HG03460 (cell line): ENCODE measurements at regions not wholly inside any gene's neighbourhood (a gene's known extent, or its start where the extent isn't known, plus 50 kb on each side); places are given as distances from the start of the nearest gene placed in this dataset.
"Not testable (repeated sequence)": the region's sequence is repeated elsewhere in the genome, so short reads cannot be mapped to it uniquely, and the experiment has no call there.

Source experiments
- ATAC-seq: cut with Tn5 transposase; IDR thresholded peaks from one replicate; pipeline ENCODE4 v1.9.1; 2021; ENCODE audit not compliant: unreplicated experiment

DNA sequence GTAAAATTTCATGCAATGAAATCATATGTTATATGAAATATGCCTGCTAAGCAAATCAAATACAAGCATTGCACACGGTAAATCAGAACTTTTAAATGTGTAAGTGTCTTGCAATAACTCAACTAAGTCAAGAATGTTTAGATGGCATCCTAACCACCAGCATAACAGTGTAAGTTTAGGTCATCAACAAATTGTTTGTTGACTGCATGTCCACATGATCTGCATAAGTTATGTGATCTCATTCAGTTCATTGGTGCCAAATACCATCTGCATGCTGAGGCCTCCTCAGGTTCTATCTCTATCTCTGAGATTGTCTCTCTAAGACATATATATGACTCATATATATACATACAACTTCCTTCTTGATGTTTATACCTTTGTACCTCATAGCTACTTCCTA, 159.6 kb upstream of the STK32A start:
- ATAC-seq: no peak

GRCh38 chr5:147080391-147080790, 154.4 kb upstream of the STK32A start:
- ATAC-seq: no peak

GRCh38 chr5:147081311-147081764, 153.5 kb upstream of the STK32A start:
- ATAC-seq: no peak

DNA sequence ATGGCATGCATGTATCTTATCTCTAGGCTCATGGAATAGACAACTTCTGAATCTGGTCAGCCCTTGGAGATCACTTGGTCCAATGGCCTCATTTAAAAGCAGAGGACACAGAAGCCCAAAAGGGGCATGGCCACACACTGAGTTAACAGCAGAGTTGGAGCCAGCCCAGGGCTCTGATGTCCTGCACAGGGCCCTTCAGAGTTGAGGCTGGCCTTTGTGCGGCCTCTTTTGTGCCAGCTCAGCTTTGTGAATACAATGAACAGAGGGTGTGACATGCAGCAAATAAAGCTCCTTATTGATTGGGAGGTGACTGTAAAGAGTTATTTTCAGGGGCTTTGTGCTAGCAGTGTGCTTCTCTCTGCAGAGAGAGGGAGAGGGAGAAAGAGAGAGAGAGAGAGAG, 150.1 kb upstream of the STK32A start:
- no peak for ATAC-seq

- ATAC-seq: no peak
These were observed 149.4 kb upstream of the STK32A start for GRCh38 chr5:147085409-147085808.

- ATAC-seq: no peak
These were observed 142.8 kb upstream of the STK32A start for GRCh38 chr5:147092044-147092443.

DNA sequence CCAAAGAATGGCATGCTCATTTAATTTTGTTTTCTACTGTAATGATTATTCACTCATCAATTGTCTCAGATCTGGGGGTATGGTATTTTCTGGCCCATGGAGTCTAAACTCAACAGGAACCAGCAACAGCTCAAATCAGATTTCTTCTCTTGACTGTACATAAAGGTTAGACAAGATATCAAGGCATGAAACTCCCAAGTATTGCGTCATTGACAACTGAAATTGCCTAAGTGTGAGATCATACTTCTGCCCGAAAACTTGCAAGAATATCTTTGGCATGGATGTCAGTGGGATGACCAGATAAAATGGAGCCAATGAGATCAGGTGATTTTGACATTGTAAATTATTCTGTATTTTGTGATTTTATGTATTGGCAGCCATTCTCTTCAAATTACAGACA, 141.7 kb upstream of the STK32A start:
- ATAC-seq: no peak

DNA sequence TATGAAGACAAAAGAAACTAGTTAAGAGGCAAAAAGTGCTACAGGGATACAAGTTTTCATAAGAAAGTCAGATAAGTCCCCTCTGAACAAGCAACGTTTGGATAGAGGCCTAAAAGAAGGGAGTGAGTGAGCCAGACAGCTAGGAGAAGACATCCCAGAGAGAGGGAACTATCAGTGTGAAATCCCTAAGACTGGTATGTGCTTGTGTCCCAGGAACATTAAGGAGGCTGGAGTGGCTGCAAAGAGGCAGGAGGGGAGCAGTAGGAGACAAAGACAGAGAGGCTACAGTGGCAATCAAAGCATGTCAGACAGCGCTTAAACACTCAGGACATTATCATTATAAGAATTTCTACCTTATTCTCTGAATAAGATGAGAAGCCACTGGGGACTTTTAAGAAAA, 139.1 kb upstream of the STK32A start:
- ATAC-seq: no peak

DNA sequence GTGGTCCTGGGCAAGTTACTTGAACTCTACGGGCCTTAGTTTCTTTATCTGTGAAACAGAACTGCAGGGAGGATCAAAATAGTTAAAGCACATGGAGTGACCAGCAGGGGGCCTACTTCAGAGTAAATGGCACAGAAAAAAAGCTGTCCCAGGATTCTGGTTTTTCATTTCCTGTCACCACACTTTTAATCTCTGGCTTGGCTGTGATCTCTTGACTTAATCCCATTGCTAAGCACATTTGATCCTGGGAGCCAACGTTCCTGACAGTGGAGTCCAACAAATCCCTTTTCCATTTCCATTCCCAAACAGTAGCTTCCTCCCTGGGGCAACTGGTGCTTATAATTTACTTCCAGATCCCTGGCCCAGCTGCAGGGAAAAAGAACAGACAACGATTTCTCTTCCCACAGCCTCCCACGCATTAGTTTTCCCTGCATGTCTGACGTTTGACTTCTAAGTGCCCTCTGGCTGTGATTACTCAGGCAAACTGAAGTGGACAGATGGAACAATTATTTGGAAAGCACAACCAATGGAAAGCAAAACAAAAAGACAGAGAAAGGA, 136.5 kb upstream of the STK32A start:
- no peak for ATAC-seq

DNA sequence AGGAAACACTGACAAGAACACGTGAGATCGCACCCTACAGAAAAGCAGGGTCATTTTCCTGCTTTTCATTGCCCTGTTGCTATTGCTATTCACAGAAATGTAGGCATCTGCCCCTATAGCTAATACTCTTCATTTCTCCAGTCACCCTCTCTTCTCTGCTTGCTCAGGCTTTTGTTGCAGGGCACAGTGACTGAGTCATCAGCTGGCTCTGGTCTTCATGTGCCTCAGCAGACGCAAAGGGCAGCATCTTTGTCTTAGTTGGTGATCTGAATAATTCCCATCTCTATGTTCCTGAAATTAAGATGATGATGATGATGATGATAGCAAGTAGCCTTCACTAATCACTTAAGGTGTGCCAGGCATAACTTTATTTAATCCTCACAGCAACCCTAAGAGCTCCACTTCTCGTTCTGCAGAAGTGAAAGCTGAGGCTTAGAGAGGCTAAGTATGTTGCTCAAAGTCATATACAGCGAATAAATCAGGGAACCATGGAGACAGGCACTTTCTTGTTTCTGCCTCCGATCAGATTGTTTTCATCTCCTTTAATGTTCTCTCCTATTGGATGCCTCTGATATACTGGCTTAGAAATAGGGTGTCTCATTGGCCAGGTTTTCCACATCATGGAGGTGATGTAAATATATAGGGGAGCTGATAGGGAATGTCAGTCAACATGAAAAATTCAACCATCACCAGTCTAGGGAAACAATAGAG, 133.0 kb upstream of the STK32A start:
- ATAC-seq: no peak

- no peak for ATAC-seq
These were observed 121.9 kb upstream of the STK32A start for GRCh38 chr5:147112899-147113298.

DNA sequence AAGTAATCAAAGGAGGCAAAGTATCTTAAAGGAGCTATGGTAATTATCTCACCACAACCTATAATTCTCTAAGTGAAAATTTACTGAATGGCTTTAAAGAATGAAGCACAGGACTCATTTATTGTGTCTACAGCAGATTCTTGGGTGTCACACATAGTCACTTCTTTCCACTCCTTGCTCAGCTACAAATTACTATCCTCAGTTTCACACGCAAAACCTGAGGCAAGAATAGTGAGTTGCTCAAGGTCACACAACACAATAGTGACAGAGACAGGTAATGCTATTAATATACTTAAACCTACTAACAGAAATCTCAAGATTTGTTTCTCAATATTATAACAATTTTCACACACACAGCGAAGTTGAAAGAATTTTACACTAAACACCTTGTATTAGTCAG, 120.9 kb upstream of the STK32A start:
- no peak for ATAC-seq

DNA sequence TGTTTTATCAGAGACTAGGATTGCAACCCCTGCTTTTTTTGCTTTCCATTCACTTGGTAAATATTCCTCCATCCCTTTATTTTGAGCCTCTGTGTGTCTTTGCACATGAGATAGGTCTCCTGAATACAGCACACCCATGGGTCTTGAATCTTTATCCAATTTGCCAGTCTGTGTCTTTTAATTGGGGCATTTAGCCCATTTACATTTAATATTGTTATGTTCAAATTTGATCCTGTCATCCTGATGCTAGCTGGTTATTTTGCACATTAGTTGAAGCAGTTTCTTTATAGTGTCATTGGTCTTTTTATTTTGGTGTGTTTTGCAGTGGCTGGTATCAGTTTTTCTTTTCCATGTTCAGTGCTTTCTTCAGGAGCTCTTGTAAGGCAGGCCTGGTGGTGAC, 95.1 kb upstream of the STK32A start:
- ATAC-seq: not testable (repeated sequence)

DNA sequence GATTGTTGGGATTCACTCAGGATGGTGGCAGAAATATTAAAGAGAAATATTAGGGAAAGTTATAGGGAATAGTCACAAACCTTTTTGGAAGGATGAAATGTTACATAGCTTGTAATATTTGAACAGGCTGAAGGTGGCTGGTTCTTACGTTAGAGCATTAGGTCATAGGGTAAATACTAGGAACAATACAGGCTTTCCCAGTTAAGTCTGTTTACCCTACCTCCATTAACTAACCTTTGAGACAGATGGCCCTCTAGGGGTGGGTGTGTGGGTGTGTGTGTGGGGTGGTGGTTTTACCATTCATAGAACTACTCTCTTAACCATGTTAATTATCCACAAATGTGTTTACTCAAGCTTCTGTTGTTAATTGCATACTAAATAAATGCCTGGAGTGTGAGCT, 94.3 kb upstream of the STK32A start:
- ATAC-seq: no peak

DNA sequence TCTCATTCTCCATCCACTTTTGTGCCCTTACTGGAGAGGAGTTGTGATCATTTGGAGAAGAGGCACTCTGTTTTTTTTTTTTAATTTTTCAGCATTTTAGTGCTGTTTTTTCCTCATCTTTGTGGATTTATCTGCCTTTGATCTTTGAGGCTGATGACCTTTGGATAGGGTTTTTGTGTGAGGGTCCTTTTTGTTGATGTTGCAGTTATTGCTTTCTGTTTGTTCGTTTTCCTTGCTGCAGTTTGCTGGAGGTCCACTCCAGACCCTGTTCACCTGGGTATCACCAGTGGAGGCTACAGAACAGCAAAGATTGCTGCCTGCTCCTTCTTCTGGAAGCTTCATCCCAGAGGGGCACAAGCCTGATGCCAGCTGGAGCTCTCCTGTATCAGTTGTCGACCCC, 93.2 kb upstream of the STK32A start:
- not testable (repeated sequence) for ATAC-seq

DNA sequence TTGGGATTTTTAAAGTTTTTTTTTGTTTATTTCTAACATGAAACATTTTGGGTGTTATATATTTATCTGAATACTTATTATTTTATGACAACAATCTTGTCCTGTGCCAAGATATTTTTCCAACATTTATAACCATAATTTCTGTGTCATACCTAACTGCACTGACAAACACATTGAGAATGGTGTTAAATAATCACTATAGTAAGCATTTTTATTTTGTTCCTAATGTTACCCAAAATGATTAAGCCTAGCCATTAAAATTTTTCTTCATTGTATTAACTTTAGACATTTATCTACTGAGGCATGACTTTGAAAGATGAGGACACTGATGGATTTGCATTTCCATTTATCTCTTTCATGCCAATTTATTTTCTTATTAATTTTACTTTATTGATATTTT, 91.6 kb upstream of the STK32A start:
- no peak for ATAC-seq

DNA sequence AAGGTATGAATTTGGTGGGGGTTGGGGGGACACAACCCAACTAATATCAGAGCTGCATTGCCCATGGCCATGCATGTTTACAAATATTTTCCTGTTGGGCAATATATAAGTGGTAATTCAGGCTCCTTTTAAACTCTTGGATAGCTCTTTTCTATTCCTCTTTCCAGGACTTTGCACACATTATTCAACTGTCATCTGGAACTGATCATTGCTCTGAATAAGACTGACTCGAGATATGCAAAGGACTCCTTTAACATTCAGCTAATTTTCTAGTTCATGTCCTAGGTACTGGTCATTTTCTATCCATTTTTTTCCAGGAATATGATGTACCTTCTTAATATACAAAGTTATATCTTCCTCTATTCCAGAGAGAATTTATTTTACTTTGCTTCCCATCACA, 89.5 kb upstream of the STK32A start:
- no peak for ATAC-seq

DNA sequence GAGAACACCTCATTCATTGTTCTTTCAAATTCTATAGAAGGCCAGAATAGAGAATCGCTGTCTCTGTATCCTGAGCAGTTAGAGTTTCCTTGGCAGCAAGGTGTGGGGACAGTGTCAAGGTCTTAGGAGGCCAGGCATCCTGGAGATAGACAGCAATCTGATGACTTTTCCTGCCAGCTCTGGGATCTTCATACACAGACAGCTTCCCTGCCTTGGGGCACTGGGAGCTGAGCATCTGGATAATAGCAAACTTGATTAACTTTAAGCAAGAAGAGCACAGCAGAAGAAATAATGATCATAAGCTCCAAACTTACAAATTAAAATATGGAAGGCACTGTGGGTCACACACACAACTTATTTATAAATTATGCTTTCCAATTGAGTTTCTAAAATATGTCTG, 86.1 kb upstream of the STK32A start:
- no peak for ATAC-seq

DNA sequence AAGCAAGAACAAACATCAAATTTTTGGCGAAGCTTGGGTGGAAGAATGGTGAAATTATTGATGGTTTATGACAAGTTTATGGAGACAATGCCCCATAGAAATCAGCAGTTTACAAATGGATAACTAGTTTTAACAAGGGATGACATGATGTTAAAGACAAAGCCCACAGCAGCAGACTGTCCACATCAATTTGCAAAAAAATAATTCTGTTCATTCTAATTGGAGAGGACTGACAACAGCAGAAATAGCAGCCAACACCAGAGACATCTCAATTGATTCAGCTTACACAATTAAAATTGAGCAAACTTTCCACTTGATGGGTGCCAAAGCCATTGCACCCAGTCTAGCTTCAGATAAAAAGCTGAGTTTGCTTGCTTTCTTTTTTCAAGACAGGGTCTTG, 82.7 kb upstream of the STK32A start:
- no peak for ATAC-seq

DNA sequence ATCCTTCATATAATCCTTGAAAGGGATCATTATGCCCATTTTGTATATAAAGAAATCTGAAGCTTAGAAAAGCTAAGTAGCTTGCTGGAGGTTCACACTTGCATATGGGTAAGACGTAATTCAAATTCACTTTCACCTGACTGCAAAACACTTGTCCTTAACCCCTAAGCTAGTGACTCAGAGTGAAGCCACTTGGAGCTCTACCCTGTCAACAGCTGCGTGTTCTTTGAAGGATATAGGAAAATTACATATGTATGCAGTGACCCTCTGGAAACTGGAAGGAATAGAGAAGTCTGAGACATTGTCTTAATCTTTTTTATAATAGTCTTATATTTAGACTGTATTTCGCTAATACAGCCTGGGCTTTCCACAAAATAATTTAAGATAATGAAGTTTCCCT, 80.0 kb upstream of the STK32A start:
- ATAC-seq: no peak

DNA sequence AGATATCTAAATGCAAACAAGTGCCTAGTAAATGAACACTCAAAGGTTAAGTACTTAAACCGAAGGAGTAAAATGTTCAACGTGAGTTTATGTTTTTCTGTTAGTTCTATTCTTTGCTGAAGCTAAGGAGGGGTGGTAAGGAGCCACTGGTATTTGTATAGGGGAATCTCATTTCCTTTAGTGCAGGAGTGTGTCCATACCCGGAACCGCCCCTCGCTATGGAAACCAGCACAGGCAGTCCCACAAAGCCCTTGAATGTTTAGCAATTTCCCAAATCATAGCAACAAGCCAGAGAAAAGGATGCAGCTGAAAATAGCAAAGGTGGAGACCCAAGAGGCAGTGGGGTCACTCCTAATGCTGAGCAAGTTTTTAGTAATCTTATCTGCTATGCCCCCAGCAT, 78.8 kb upstream of the STK32A start:
- ATAC-seq: no peak

DNA sequence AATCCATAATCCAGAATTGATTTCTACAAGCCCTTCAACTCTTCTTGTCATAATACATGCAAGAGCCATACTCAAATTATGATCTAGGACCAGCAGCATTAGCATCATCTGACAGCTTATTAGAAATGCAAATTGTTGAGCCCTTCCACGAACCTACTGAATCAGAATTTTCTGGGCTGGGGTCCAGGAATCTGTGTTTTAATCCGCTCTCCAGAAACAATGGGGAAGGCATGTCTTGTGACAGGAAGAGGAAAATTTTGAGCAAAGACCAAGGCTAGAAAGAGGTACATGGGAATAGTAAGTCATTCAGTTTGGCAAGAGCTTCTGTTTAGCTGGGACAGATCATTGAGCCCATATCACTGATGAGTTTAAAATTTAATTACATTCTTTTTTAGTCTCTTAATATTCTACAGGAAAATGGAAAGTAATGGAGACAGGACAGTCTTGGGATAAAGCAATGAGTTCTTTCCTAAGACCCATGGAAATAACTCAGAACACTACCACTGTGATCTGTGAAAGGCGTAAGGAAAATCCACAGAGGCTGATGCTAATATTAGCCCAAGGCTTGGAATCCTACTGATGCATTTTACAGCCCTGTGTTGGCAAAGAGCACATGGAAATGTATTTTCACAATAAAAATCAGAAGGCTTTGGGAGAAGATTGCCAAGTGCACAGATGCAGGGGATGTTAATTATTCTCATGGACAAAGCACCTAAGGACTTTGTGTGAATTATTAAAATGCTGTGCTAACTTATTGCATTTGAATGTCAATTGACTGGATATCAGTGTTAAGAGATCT, 73.7 kb upstream of the STK32A start:
- no peak for ATAC-seq
